IMR-90 (cell line): ENCODE measurements at regions not wholly inside any gene's neighbourhood (a gene's known extent, or its start where the extent isn't known, plus 50 kb on each side); places are given as distances from the start of the nearest gene placed in this dataset.

ENCODE experiments used
- ATAC-seq: fragments of 200-7000 bp; cut with Tn5 transposase; 2 replicates; pipeline ENCODE4 v1.9.1; 2020; ENCODE audit warnings: low read depth, mild to moderate bottlenecking, moderate library complexity
- BruUV-seq: library from RNA; stranded (reverse); fragments of 400-500 nt; replicated peaks from 2 replicates; lab custom pipeline; 2021; lab: Mats Ljungman, UMichigan
- CTCF ChIA-PET: fragments of 300-600 bp; formaldehyde crosslinking; extraction: SDS; loops from one replicate; lab custom pipeline; 2021; ENCODE audit warnings: antibody characterized with exemption; lab: Yijun Ruan, JAX
- POLR2A ChIA-PET: fragments of 300-600 bp; sonication (Branson Sonifier 250); formaldehyde crosslinking; loops from one replicate; lab custom pipeline; 2022; ENCODE audit warnings: antibody characterized with exemption; ENCODE audit not compliant: unreplicated experiment; lab: Charles Lee
- DNase-seq: peaks from one replicate; pipeline ENCODE4 v3.0.0; 2013
- H2AFZ ChIP-seq: replicated peaks from 2 replicates; pipeline ENCODE3; 2013; ENCODE audit warnings: low read length, mild to moderate bottlenecking; ENCODE audit not compliant: poor library complexity
- H2AK5ac ChIP-seq: 2 replicates; pipeline ENCODE4 v1.6.1; 2013; ENCODE audit warnings: low read depth, low read length, inconsistent platforms
- H2AK9ac ChIP-seq: replicated peaks from 2 replicates; pipeline ENCODE3; 2013; ENCODE audit warnings: mild to moderate bottlenecking, low read depth, low read length, moderate library complexity; ENCODE audit not compliant: poor library complexity
- H2BK120ac ChIP-seq: 2 replicates; pipeline ENCODE4 v1.6.1; 2013; ENCODE audit warnings: low read depth, low read length, inconsistent platforms
- H2BK15ac ChIP-seq: 3 replicates; pipeline ENCODE4 v1.6.1; 2013; ENCODE audit warnings: low read depth, low read length, inconsistent platforms
- H2BK20ac ChIP-seq: 2 replicates; pipeline ENCODE4 v1.6.1; 2013; ENCODE audit warnings: low read depth, mild to moderate bottlenecking, inconsistent platforms, low read length, moderate library complexity
- H2BK5ac ChIP-seq: 2 replicates; pipeline ENCODE4 v1.6.1; 2013; ENCODE audit warnings: mild to moderate bottlenecking, low read depth, low read length, inconsistent platforms; ENCODE audit not compliant: poor library complexity, severe bottlenecking
- H3K14ac ChIP-seq: replicated peaks from 2 replicates; pipeline ENCODE4 v1.6.1; 2013; ENCODE audit warnings: low read depth, low read length, inconsistent platforms
- H3K18ac ChIP-seq: 2 replicates; pipeline ENCODE4 v1.6.1; 2013; ENCODE audit warnings: low read depth, low read length, control low read depth
- H3K23ac ChIP-seq: 2 replicates; pipeline ENCODE4 v1.6.1; 2013; ENCODE audit warnings: low read depth, low read length, inconsistent platforms
- H3K27ac ChIP-seq: 2 replicates; pipeline ENCODE4 v1.5.1; 2013; ENCODE audit warnings: mild to moderate bottlenecking, control low read depth, low read length; ENCODE audit not compliant: insufficient read depth
- H3K27me3 ChIP-seq: 2 replicates; pipeline ENCODE4 v1.6.1; 2013; ENCODE audit warnings: low read length; ENCODE audit not compliant: control insufficient read depth, insufficient read depth
- H3K36me3 ChIP-seq: 2 replicates; pipeline ENCODE4 v1.6.1; 2013; ENCODE audit warnings: low read length, mixed read lengths; ENCODE audit not compliant: control insufficient read depth, insufficient read depth
- H3K4ac ChIP-seq: 2 replicates; pipeline ENCODE4 v1.6.1; 2013; ENCODE audit warnings: low read depth, low read length, inconsistent platforms
- H3K4me1 ChIP-seq: 2 replicates; pipeline ENCODE4 v1.6.1; 2013; ENCODE audit warnings: low read length, mixed read lengths; ENCODE audit not compliant: control insufficient read depth, insufficient read depth
- H3K4me2 ChIP-seq: 2 replicates; pipeline ENCODE4 v1.6.1; 2013; ENCODE audit warnings: low read depth, mild to moderate bottlenecking, control low read depth, low read length, moderate library complexity
- H3K4me3 ChIP-seq: 2 replicates; pipeline ENCODE4 v1.5.1; 2013; ENCODE audit warnings: low read depth, mild to moderate bottlenecking, control low read depth, low read length, moderate library complexity; ENCODE audit not compliant: insufficient read depth
- H3K56ac ChIP-seq: 2 replicates; pipeline ENCODE4 v1.6.1; 2013; ENCODE audit warnings: low read length, inconsistent platforms; ENCODE audit not compliant: insufficient read depth; ENCODE audit errors: extremely low read depth
- H3K79me1 ChIP-seq, 2 experiments: 2 replicates each; pipeline ENCODE4 v1.6.1; 2013; ENCODE audit warnings: low read length in 2 of 2, inconsistent platforms in 1 of 2, low read depth in 1 of 2
- H3K9ac ChIP-seq: 2 replicates; pipeline ENCODE4 v1.6.1; 2013; ENCODE audit warnings: low read depth, low read length, control low read depth
- H3K9me1 ChIP-seq: 2 replicates; pipeline ENCODE4 v1.6.1; 2013; ENCODE audit warnings: low read length, inconsistent platforms; ENCODE audit not compliant: insufficient read depth
- H3K9me3 ChIP-seq: 2 replicates; pipeline ENCODE4 v1.6.1; 2013; ENCODE audit warnings: low read length; ENCODE audit not compliant: control insufficient read depth, insufficient read depth
- H4K20me1 ChIP-seq: 2 replicates; pipeline ENCODE4 v1.6.1; 2013; ENCODE audit warnings: low read length, inconsistent platforms; ENCODE audit not compliant: insufficient read depth
- H4K5ac ChIP-seq: 2 replicates; pipeline ENCODE4 v1.6.1; 2013; ENCODE audit warnings: mild to moderate bottlenecking, low read depth, low read length, control low read depth
- H4K8ac ChIP-seq, 2 experiments: 2 replicates each; pipeline ENCODE4 v1.6.1; 2013; ENCODE audit warnings: low read depth in 2 of 2, low read length in 2 of 2, control low read depth in 1 of 2, inconsistent platforms in 1 of 2
- H4K91ac ChIP-seq: 2 replicates; pipeline ENCODE4 v1.6.1; 2013; ENCODE audit warnings: low read depth, low read length, inconsistent platforms; ENCODE audit not compliant: insufficient read depth
- BHLHE40 ChIP-seq: fragments of 150-350 bp; IDR thresholded peaks from 2 replicates; pipeline ENCODE4 v1.6.1; 2016; ENCODE audit warnings: mild to moderate bottlenecking, low read depth, low read length
- CHD1 ChIP-seq: IDR thresholded peaks from 2 replicates; pipeline ENCODE4 v1.6.1; 2012; ENCODE audit warnings: low read depth, low read length, improper control_type of control experiment
- CTCF ChIP-seq: conservative IDR thresholded peaks from 2 replicates; pipeline ENCODE4 v1.5.1; 2012; ENCODE audit warnings: mild to moderate bottlenecking, low read depth, low read length, improper control_type of control experiment
- ELK1 ChIP-seq: fragments of 150-350 bp; IDR thresholded peaks from 2 replicates; pipeline ENCODE4 v1.6.1; 2016; ENCODE audit warnings: low read depth, mild to moderate bottlenecking, low read length, moderate library complexity, borderline replicate concordance
- FOS ChIP-seq: fragments of 150-350 bp; IDR thresholded peaks from 2 replicates; pipeline ENCODE4 v1.6.1; 2016; ENCODE audit warnings: low read depth, low read length
- MXI1 ChIP-seq: IDR thresholded peaks from 2 replicates; pipeline ENCODE4 v1.6.1; 2012; ENCODE audit warnings: low read depth, mild to moderate bottlenecking, low read length, moderate library complexity, borderline replicate concordance
- NFE2L2 ChIP-seq: fragments of 150-350 bp; IDR thresholded peaks from 2 replicates; pipeline ENCODE4 v1.6.1; 2016; ENCODE audit warnings: low read depth, mild to moderate bottlenecking, low read length
- RCOR1 ChIP-seq: IDR thresholded peaks from 2 replicates; pipeline ENCODE4 v1.6.1; 2012; ENCODE audit warnings: mild to moderate bottlenecking, low read length, improper control_type of control experiment; ENCODE audit not compliant: insufficient replicate concordance
- RFX5 ChIP-seq: IDR thresholded peaks from 2 replicates; pipeline ENCODE4 v1.8.0; 2012; ENCODE audit warnings: low read depth, mild to moderate bottlenecking, low read length, moderate library complexity
- SMC3 ChIP-seq: fragments of 150-350 bp; IDR thresholded peaks from 2 replicates; pipeline ENCODE4 v1.6.1; 2016; ENCODE audit warnings: low read depth, mild to moderate bottlenecking, antibody characterized with exemption, low read length, moderate library complexity
- USF2 ChIP-seq: fragments of 150-350 bp; IDR thresholded peaks from 2 replicates; pipeline ENCODE4 v1.6.1; 2017; ENCODE audit warnings: mild to moderate bottlenecking, antibody characterized with exemption, low read length, low read depth
- WGBS, 2 experiments: methylation state at CpG; one replicate each; pipeline versions ENCODE4 v1.1.5 to v1.1.7; 2013; ENCODE audit warnings: missing lambda C conversion rate in 2 of 2; ENCODE audit not compliant: insufficient read length in 1 of 2; ENCODE audit errors: extremely low coverage in 2 of 2; 5-methylcytosine and 5-hydroxymethylcytosine counted together
- dilution Hi-C: fragments of 300-500 bp; cut with HindIII; formaldehyde crosslinking; loops from one replicate; pipeline ENCODE4 v1.14.3; 2018; ENCODE audit warnings: low sequenced_read_pairs; ENCODE audit not compliant: unreplicated experiment
- in situ Hi-C: fragments of 300-500 bp; cut with MboI; formaldehyde crosslinking; loops from 3 replicates; pipeline ENCODE4 v1.14.3; 2019; ENCODE audit warnings: low sequenced_read_pairs, inconsistent platforms, mixed read lengths
- intact Hi-C: fragments of 100-400 bp; cut with micrococcal nuclease; formaldehyde crosslinking; loops from 2 replicates; pipeline ENCODE4 v1.10.0; 2022

- Histone ChIP-seq H4K8ac (no peak overlapping the region), H3K9me1 (no peaks in the 10 kb centered on the region), H3K9ac (no peak overlapping the region), H3K23ac (no peak overlapping the region), H3K27me3 (no peaks in the 10 kb centered on the region), H3K56ac (no peak overlapping the region), H3K9me3 (peaks cover 8% of the 10 kb centered on the region; the same call in 1 of the 2 replicates), H3K4ac (no peak overlapping the region), H2BK15ac (no peak overlapping the region), H2BK120ac (no peak overlapping the region), H3K14ac (no peak overlapping the region), H3K4me2 (no peak overlapping the region), H3K79me1 (no peaks in the 10 kb centered on the region), H2AFZ (no peak overlapping the region), H4K91ac (no peak overlapping the region), H3K4me1 (no peaks in the 10 kb centered on the region), H2AK5ac (no peak overlapping the region), H2BK5ac (no peak overlapping the region), H3K4me3 (no peak overlapping the region), H4K5ac (no peak overlapping the region), H4K20me1 (no peaks in the 10 kb centered on the region), H2BK20ac (no peak overlapping the region), H2AK9ac (no peak overlapping the region), H3K27ac (no peak overlapping the region), H3K36me3 (no peaks in the 10 kb centered on the region), H3K18ac (no peak overlapping the region)
- intact Hi-C loops = no loop called here
- ChIA-PET POLR2A (no interaction called here), CTCF (no interaction called here)
- DNase-seq (no peak), ATAC-seq (no peak)
- no TSS peak for BruUV-seq
- in situ Hi-C loops = no loop called here
- TF ChIP-seq NFE2L2 = no peak
- TF ChIP-seq RFX5 = no peak
- TF ChIP-seq CHD1 = no peak
- no peak for TF ChIP-seq ELK1
- TF ChIP-seq BHLHE40 = no peak
- no peak for TF ChIP-seq RCOR1
- no peak for TF ChIP-seq MXI1
- TF ChIP-seq CTCF = no peak
- TF ChIP-seq FOS = no peak
- no peak for TF ChIP-seq USF2
- TF ChIP-seq SMC3 = no peak
- dilution Hi-C loops = no loop called here
- WGBS, 2 experiments = no CpG with 5 or more reads among the region's 5 CpGs
These were observed 314.7 kb upstream of the CNR1 start for GRCh38 chr6:88480816-88481215.
